Erythroblast (primary cell): ENCODE measurements at regions not wholly inside any gene's neighbourhood (a gene's known extent, or its start where the extent isn't known, plus 50 kb on each side); places are given as distances from the start of the nearest gene placed in this dataset.

ENCODE experiments used
- GATA1 ChIP-seq: IDR thresholded peaks from 2 replicates; pipeline ENCODE4 v1.6.1; 2011; ENCODE audit warnings: low read depth, mild to moderate bottlenecking, control low read depth, low read length, moderate library complexity
- POLR2A ChIP-seq: IDR thresholded peaks from 2 replicates; pipeline ENCODE4 v1.6.1; 2011; ENCODE audit warnings: mild to moderate bottlenecking, low read length

GRCh38 chr4:162984621-162985020 is 182.1 kb downstream of the NAF1 start:
- TF ChIP-seq POLR2A = no peak
- no peak for TF ChIP-seq GATA1
